Natural killer cell (primary cell): ENCODE measurements at regions not wholly inside any gene's neighbourhood (a gene's known extent, or its start where the extent isn't known, plus 50 kb on each side); places are given as distances from the start of the nearest gene placed in this dataset.

Experiments
- ATAC-seq, 3 donors: fragments of 150-1000 bp in 2 of 3; fragments of 200-7000 bp in 1 of 3; cut with Tn5 transposase; 1 replicate in 1 of 3; 2 replicates in 2 of 3; pipeline ENCODE4 v1.10.0; 2021; ENCODE audit warnings: mild to moderate bottlenecking in 2 of 3, moderate library complexity in 2 of 3
- DNase-seq, 2 donors: peaks; one replicate each; pipeline versions ENCODE4 v3.0.0 to v3.0.0-alpha.2; 2013 to 2021; ENCODE audit warnings: mixed read lengths in 1 of 2
- H3K27ac ChIP-seq: one replicate; pipeline ENCODE4 v1.5.1; 2013; ENCODE audit warnings: mild to moderate bottlenecking, low read length
- H3K27me3 ChIP-seq: one replicate; pipeline ENCODE4 v1.6.1; 2013; ENCODE audit warnings: low read length; ENCODE audit not compliant: control insufficient read depth, insufficient read depth
- H3K36me3 ChIP-seq: one replicate; pipeline ENCODE4 v1.6.1; 2013; ENCODE audit warnings: low read length; ENCODE audit not compliant: control insufficient read depth, insufficient read depth
- H3K4me1 ChIP-seq: one replicate; pipeline ENCODE4 v1.6.1; 2013; ENCODE audit warnings: low read length; ENCODE audit not compliant: control insufficient read depth, insufficient read depth
- H3K4me3 ChIP-seq: one replicate; pipeline ENCODE4 v1.5.1; 2013; ENCODE audit warnings: low read length
- H3K9me3 ChIP-seq: one replicate; pipeline ENCODE4 v1.6.1; 2013; ENCODE audit warnings: low read length; ENCODE audit not compliant: control insufficient read depth, insufficient read depth
- H3K27ac Mint-ChIP-seq, 2 donors: one replicate each; pipeline ENCODE4 v1.8.0; 2022; ENCODE audit warnings: mild to moderate bottlenecking in 2 of 2, mixed read lengths in 2 of 2, moderate library complexity in 1 of 2
- H3K27me3 Mint-ChIP-seq, 2 donors: one replicate each; pipeline ENCODE4 v1.8.0; 2022; ENCODE audit warnings: low read depth in 2 of 2, mixed read lengths in 2 of 2
- H3K36me3 Mint-ChIP-seq: one replicate; pipeline ENCODE4 v1.8.0; 2022; ENCODE audit warnings: mixed read lengths
- H3K4me1 Mint-ChIP-seq, 2 donors: one replicate each; pipeline ENCODE4 v1.8.0; 2022; ENCODE audit warnings: mixed read lengths in 2 of 2
- H3K4me3 Mint-ChIP-seq: one replicate; pipeline ENCODE4 v1.8.0; 2022; ENCODE audit warnings: mild to moderate bottlenecking, moderate library complexity, mixed read lengths
- H3K9me3 Mint-ChIP-seq, 2 donors: one replicate each; pipeline ENCODE4 v1.8.0; 2022; ENCODE audit warnings: mixed read lengths in 2 of 2
- CTCF ChIP-seq: fragments of 200-600 bp; IDR thresholded peaks from one replicate; pipeline ENCODE4 v1.8.0; 2022; ENCODE audit warnings: antibody characterized with exemption
- WGBS: methylation state at CpG from one replicate; pipeline ENCODE4 v1.1.7; 2013; ENCODE audit warnings: missing lambda C conversion rate; ENCODE audit not compliant: insufficient coverage; 5-methylcytosine and 5-hydroxymethylcytosine counted together
- intact Hi-C: fragments of 100-400 bp; cut with micrococcal nuclease; formaldehyde crosslinking; loops from one replicate; pipeline ENCODE4 v1.14.2; 2022

GRCh38 chr3:163543662-163544061, 1534.6 kb downstream of the SI start:
- Histone ChIP-seq H3K27me3 (no peaks in the 10 kb centered on the region), H3K36me3 (no peaks in the 10 kb centered on the region), H3K27ac (no peak overlapping the region), H3K9me3 (no peaks in the 10 kb centered on the region), H3K4me1 (no peaks in the 10 kb centered on the region), H3K4me3 (no peak overlapping the region)
- TF ChIP-seq CTCF: no peak
- Mint-ChIP-seq H3K27me3 (no peaks in the 10 kb centered on the region), H3K4me3 (no peak overlapping the region), H3K36me3 (no peaks in the 10 kb centered on the region), H3K9me3 (peaks cover 7 to 11% of the 10 kb centered on the region in 2 donors), H3K27ac (no peak overlapping the region), H3K4me1 (no peaks in the 10 kb centered on the region)
- no peak for ATAC-seq
- DNase-seq: no peak
- intact Hi-C loops: no loop called here
- whole genome bisulfite sequencing: 100% methylated on average over 1 of the region's 2 CpGs

GRCh38 chr3:163541629-163542028, 1536.7 kb downstream of the SI start:
- Histone ChIP-seq H3K27ac (no peak overlapping the region), H3K4me3 (no peak overlapping the region), H3K36me3 (no peaks in the 10 kb centered on the region), H3K9me3 (no peaks in the 10 kb centered on the region), H3K4me1 (no peaks in the 10 kb centered on the region), H3K27me3 (no peaks in the 10 kb centered on the region)
- no peak overlapping the region for H3K4me3 Mint-ChIP-seq
- no peak overlapping the region for H3K27ac Mint-ChIP-seq
- ATAC-seq: no peak
- H3K27me3 Mint-ChIP-seq: no peaks in the 10 kb centered on the region
- 89% methylated on average over 1 of the region's 1 CpG for WGBS
- intact Hi-C loops: no loop called here
- no peak for TF ChIP-seq CTCF
- no peak for DNase-seq
- no peaks in the 10 kb centered on the region for H3K4me1 Mint-ChIP-seq
- no peaks in the 10 kb centered on the region for H3K36me3 Mint-ChIP-seq
- H3K9me3 Mint-ChIP-seq: peaks cover 7 to 17% of the 10 kb centered on the region in 2 donors

GRCh38 chr3:163538387-163538786, 1539.9 kb downstream of the SI start:
- no peak overlapping the region for H3K27ac Mint-ChIP-seq
- ATAC-seq (no peak), DNase-seq (no peak)
- WGBS: 84% methylated on average over 4 of the region's 4 CpGs
- no peaks in the 10 kb centered on the region for H3K4me1 ChIP-seq
- H3K27me3 Mint-ChIP-seq: no peaks in the 10 kb centered on the region
- intact Hi-C loops: no loop called here
- no peaks in the 10 kb centered on the region for H3K36me3 Mint-ChIP-seq
- peaks cover 8 to 16% of the 10 kb centered on the region in 2 donors for H3K9me3 Mint-ChIP-seq
- no peak overlapping the region for H3K4me3 Mint-ChIP-seq
- H3K4me3 ChIP-seq: no peak overlapping the region
- H3K27me3 ChIP-seq: no peaks in the 10 kb centered on the region
- H3K4me1 Mint-ChIP-seq: no peaks in the 10 kb centered on the region
- H3K9me3 ChIP-seq: no peaks in the 10 kb centered on the region
- no peaks in the 10 kb centered on the region for H3K36me3 ChIP-seq
- TF ChIP-seq CTCF: no peak
- H3K27ac ChIP-seq: no peak overlapping the region

GRCh38 chr3:163533381-163533780, 1544.9 kb downstream of the SI start:
- Mint-ChIP-seq H3K27me3 (no peaks in the 10 kb centered on the region), H3K4me3 (no peak overlapping the region), H3K4me1 (no peaks in the 10 kb centered on the region), H3K27ac (no peak overlapping the region), H3K36me3 (no peaks in the 10 kb centered on the region), H3K9me3 (peaks cover 8 to 22% of the 10 kb centered on the region in 2 donors)
- ATAC-seq (no peak), DNase-seq (no peak)
- no peak overlapping the region for H3K4me3 ChIP-seq
- no peaks in the 10 kb centered on the region for H3K27me3 ChIP-seq
- WGBS: 70% methylated on average over 1 of the region's 1 CpG
- H3K36me3 ChIP-seq: no peaks in the 10 kb centered on the region
- no peak for TF ChIP-seq CTCF
- H3K4me1 ChIP-seq: no peaks in the 10 kb centered on the region
- no peak overlapping the region for H3K27ac ChIP-seq
- H3K9me3 ChIP-seq: no peaks in the 10 kb centered on the region
- intact Hi-C loops: no loop called here
